ENCODE measurements at regions not wholly inside any gene's neighbourhood (a gene's known extent, or its start where the extent isn't known, plus 50 kb on each side); places are given as distances from the start of the nearest gene placed in this dataset.

DNA sequence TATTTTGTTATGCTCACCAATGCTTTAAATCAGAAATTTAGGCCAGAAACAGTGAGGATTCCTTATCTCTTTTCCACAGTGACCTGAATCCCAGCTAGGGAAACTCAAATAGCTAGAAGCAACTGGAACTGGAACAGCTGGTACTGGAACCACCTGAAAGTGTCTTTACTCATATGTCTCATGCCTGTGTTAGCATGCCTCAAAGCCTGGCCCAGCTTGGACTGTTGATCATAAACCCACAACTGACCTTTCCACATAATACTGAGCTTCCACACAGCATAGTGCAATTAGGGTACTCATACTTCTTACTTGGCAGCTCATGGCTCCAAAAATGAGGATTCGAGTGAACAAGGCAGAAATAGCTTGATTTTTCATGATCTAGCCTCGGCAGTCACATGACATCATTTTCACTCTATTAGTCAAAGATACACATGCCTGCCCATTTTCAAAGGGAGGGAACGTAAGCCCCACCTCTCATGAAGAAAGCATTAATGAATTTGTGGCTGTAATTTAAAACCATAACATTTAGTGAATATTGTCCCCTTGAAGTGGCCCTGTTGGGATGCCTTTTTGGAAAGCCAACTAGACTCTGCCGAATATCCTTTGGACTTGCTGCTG, 80.8 kb upstream of the ACSL1 start:
- no peak for TF ChIP-seq POLR2A (IDR thresholded peaks at IDR 0.05)
- TF ChIP-seq, protein P1, sequence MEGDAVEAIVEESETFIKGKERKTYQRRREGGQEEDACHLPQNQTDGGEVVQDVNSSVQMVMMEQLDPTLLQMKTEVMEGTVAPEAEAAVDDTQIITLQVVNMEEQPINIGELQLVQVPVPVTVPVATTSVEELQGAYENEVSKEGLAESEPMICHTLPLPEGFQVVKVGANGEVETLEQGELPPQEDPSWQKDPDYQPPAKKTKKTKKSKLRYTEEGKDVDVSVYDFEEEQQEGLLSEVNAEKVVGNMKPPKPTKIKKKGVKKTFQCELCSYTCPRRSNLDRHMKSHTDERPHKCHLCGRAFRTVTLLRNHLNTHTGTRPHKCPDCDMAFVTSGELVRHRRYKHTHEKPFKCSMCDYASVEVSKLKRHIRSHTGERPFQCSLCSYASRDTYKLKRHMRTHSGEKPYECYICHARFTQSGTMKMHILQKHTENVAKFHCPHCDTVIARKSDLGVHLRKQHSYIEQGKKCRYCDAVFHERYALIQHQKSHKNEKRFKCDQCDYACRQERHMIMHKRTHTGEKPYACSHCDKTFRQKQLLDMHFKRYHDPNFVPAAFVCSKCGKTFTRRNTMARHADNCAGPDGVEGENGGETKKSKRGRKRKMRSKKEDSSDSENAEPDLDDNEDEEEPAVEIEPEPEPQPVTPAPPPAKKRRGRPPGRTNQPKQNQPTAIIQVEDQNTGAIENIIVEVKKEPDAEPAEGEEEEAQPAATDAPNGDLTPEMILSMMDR (IDR thresholded peaks at IDR 0.05): no peak

All from heart left ventricle (tissue), 13 donors.